Muscle layer of duodenum (tissue), 2 donors: ENCODE measurements at regions not wholly inside any gene's neighbourhood (a gene's known extent, or its start where the extent isn't known, plus 50 kb on each side); places are given as distances from the start of the nearest gene placed in this dataset.

Experiments used
- H3K27ac ChIP-seq: one replicate; pipeline ENCODE4 v1.7.0; 2013; ENCODE audit warnings: mild to moderate bottlenecking, low read length
- H3K27me3 ChIP-seq: one replicate; pipeline ENCODE4 v1.7.0; 2013; ENCODE audit warnings: low read depth, mild to moderate bottlenecking, control low read depth, low read length
- H3K36me3 ChIP-seq, 2 donors: one replicate each; pipeline ENCODE4 v1.7.0; 2013; ENCODE audit warnings: low read length in 2 of 2, control low read depth in 1 of 2, mild to moderate bottlenecking in 1 of 2; ENCODE audit not compliant: insufficient read depth in 2 of 2, control insufficient read depth in 1 of 2
- H3K4me1 ChIP-seq, 2 donors: one replicate each; pipeline ENCODE4 v1.7.0; 2013; ENCODE audit warnings: low read length in 2 of 2, mild to moderate bottlenecking in 2 of 2, control low read depth in 1 of 2, moderate library complexity in 1 of 2; ENCODE audit not compliant: insufficient read depth in 2 of 2, control insufficient read depth in 1 of 2
- H3K4me3 ChIP-seq, 2 donors: one replicate each; pipeline ENCODE4 v1.7.0; 2013; ENCODE audit warnings: low read length in 2 of 2, low read depth in 1 of 2, mild to moderate bottlenecking in 1 of 2
- H3K9me3 ChIP-seq, 2 donors: one replicate each; pipeline ENCODE4 v1.7.0; 2013; ENCODE audit warnings: low read length in 2 of 2, control low read depth in 1 of 2, mild to moderate bottlenecking in 1 of 2; ENCODE audit not compliant: control insufficient read depth in 1 of 2
- donor health status: healthy.

DNA sequence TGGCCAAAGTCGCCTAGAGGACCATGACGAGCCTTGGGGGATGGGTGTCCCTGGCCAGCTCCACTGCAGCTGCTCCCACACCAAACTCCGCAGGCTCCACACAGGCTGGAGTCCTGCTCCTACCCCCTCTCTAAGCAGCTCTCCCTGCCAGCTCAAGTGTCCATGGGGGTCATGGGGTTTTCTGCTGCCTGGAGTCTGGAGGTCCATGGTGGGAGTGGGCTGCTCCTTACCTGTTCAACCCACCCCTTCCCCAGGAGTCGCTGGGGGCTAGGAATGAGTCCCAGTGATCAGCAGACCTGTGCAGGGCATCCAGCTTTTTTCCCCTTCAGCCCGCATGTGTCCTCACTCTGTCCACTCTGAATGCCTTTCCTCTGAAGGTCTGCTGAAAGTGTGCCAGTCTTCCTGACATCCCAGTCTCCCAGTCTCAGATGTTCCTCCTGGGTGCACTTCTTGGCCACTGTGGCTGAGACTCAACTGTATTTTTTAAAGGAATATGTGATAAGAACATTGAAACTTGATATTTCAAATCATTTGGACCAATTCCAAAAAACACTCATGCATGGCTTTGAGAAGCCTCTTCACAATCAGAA lies 261.3 kb upstream of the ANKH start:
- Histone ChIP-seq H3K9me3 (no peaks in the 10 kb centered on the region), H3K27ac (no peak overlapping the region), H3K27me3 (no peaks in the 10 kb centered on the region), H3K4me3 (no peak overlapping the region), H3K4me1 (no peaks in the 10 kb centered on the region), H3K36me3 (no peaks in the 10 kb centered on the region)

DNA sequence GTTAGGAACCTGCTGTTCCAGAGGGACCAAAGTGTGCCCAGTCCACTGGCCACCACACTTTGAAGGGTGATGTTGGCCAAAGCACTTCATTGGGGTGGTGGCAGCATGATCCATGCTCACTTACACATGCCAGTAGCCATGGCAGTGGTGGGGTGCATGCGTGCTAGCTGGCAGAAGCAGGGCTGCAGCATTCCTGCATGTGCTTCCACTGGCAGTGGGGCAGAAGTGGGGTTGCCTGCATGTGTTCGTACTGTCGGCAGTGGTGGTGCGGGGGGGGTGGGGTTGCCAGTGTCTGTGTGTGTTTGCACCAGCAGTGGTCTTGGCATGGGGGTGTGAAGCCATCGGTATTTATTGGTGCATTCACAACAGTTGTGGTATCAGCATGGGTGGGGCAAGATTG lies 260.3 kb upstream of the ANKH start:
- Histone ChIP-seq H3K27me3 (no peaks in the 10 kb centered on the region), H3K36me3 (no peaks in the 10 kb centered on the region), H3K4me3 (no peak overlapping the region), H3K27ac (no peak overlapping the region), H3K9me3 (no peaks in the 10 kb centered on the region), H3K4me1 (no peaks in the 10 kb centered on the region)

- no peaks in the 10 kb centered on the region for H3K9me3 ChIP-seq
- no peaks in the 10 kb centered on the region for H3K4me1 ChIP-seq
- H3K27ac ChIP-seq, result no peak overlapping the region
- no peak overlapping the region for H3K4me3 ChIP-seq
- no peaks in the 10 kb centered on the region for H3K36me3 ChIP-seq
- H3K27me3 ChIP-seq, result no peaks in the 10 kb centered on the region
These were observed 253.4 kb upstream of the ANKH start for GRCh38 chr5:15124871-15125568.

- H3K27me3 ChIP-seq, result no peaks in the 10 kb centered on the region
- no peaks in the 10 kb centered on the region for H3K9me3 ChIP-seq
- H3K27ac ChIP-seq, result no peak overlapping the region
- H3K4me3 ChIP-seq, result no peak overlapping the region
- H3K4me1 ChIP-seq, result no peaks in the 10 kb centered on the region
- no peaks in the 10 kb centered on the region for H3K36me3 ChIP-seq
These were observed 252.9 kb upstream of the ANKH start for GRCh38 chr5:15124461-15124860.

DNA sequence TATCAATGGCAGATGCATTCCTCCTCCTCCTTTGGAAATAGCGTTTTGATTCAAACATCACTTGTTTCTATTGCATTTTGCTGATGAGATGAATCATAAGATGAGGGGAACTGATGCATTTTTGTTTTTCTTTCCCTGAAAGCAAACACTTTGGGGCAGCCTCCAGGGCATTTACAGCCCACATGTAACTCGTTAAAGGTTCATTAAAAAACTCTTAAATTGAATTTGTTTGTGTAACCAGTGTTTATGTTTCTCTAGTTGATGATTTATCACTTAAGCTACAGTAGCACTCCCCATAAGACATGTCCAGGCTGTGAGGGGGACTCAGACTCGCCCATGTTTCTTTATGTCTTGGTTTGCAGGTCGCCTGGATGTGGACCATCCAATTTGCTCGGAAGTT lies 246.1 kb upstream of the ANKH start:
- no peaks in the 10 kb centered on the region for H3K4me1 ChIP-seq
- H3K36me3 ChIP-seq, result no peaks in the 10 kb centered on the region
- no peak overlapping the region for H3K4me3 ChIP-seq
- no peaks in the 10 kb centered on the region for H3K27me3 ChIP-seq
- H3K27ac ChIP-seq, result no peak overlapping the region
- no peaks in the 10 kb centered on the region for H3K9me3 ChIP-seq

DNA sequence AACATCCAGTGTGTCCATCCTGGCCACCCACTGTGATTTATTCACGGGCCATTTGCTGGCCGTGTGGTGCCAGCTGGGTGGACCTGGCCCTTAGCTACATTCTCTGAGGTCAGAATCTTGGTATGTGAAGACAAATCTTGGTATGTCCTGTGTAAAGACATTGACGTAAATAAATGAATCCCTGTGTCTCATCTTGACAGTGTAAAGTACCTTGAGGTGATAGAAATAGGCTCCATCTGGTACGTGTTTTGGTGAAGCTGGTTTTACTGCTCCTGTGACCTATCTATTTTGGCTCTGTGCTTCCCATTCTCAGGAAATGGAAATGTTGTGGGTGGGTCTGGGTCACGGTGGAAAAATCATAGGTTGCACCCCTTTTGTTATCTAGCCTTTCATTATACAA lies 245.4 kb upstream of the ANKH start:
- H3K4me1 ChIP-seq, result no peaks in the 10 kb centered on the region
- no peak overlapping the region for H3K4me3 ChIP-seq
- H3K9me3 ChIP-seq, result no peaks in the 10 kb centered on the region
- H3K36me3 ChIP-seq, result no peaks in the 10 kb centered on the region
- H3K27me3 ChIP-seq, result no peaks in the 10 kb centered on the region
- no peak overlapping the region for H3K27ac ChIP-seq

DNA sequence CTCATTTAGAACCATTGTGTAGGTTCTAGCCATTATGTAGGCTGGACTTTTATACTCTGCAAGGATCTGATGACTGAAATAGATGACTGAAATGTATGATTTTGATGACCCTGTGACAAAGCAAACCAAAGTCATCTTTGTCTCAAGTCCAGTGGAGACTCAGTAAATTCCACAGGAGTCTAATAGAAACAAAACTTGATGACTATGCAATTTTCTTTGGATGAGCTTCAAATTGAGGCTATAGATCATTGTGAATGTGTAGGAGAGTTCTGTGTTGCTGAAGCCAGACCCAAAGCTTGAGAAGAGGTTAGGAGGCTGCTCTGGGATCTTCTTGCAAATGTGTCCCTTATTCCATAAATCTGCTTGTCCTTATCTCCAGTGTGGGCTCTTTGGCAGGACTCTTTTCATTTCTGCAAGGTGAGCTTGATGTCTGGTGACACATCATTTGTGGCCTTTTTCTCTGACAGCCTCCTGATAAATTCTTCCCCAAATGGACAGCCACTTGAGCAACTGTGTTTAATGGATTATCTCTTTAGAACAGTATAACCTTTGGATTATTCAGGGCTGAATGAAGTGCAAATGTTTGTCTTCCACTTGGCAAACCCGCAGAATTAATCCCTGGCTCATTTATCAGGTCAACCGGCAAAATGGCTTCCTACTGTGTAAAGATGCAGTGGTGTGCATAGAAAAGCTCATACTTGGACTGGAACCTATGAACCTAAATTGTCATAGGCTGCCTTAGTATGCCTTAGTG lies 235.1 kb upstream of the ANKH start:
- Histone ChIP-seq H3K27me3 (no peaks in the 10 kb centered on the region), H3K4me3 (no peak overlapping the region), H3K36me3 (no peaks in the 10 kb centered on the region), H3K9me3 (no peaks in the 10 kb centered on the region), H3K27ac (no peak overlapping the region), H3K4me1 (no peaks in the 10 kb centered on the region)

DNA sequence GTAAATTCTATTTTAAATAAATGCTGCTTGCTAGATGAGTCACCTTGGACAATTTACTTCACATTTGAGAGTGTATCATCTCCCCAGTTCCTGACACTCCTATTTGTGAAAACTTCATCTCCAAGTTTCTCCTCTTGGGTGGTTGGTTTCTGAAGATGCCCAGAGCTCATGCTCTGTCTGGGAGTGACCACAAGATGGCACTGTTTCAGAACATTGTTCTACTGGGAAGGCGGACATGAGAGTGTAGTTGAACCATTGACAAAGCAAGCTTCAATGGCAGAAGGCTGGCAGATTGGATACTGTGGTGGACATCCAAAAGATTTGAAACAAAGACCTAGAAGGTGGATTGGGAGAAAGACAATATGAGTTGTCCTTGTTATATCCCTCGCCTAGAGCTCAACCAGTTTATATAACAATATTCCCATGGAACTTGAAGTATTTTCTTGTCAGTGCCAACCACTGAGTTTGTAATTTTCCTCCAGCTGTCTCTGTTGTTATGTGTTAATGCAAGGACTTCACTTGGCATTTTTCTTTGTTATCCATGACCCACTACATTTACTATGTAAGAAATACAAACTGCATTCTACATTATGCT lies 234.3 kb upstream of the ANKH start:
- Histone ChIP-seq H3K27me3 (no peaks in the 10 kb centered on the region), H3K27ac (no peak overlapping the region)

GRCh38 chr5:15103864-15104263 lies 232.3 kb upstream of the ANKH start:
- Histone ChIP-seq H3K4me3 (no peak overlapping the region), H3K9me3 (no peaks in the 10 kb centered on the region), H3K27ac (no peak overlapping the region), H3K4me1 (no peaks in the 10 kb centered on the region), H3K36me3 (no peaks in the 10 kb centered on the region), H3K27me3 (no peaks in the 10 kb centered on the region)

More for the DNA sequence above, 234.3 kb upstream of the ANKH start:
- no peak overlapping the region for H3K4me3 ChIP-seq
- H3K36me3 ChIP-seq, result no peaks in the 10 kb centered on the region
- H3K4me1 ChIP-seq, result no peaks in the 10 kb centered on the region
- H3K9me3 ChIP-seq, result no peaks in the 10 kb centered on the region

DNA sequence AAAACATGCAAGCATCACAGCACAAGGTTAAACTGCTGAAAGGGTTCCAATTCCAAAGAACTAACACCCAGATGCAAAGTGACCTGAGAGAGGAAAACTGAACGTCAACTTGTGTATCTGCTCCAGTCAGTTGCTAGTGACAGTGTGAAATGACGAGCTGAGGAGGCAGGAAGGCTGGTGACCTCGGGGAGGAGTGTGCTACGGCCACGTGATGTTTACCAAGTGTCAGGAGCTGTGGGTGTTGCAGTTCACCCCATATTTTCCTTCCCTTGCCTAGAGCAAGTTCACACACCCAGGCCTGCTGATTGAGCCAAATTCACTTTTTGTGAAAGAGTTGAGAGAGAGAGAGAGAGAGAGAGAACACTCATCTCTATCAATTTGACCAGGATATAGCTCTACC lies 231.6 kb upstream of the ANKH start:
- Histone ChIP-seq H3K4me3 (no peak overlapping the region), H3K27ac (no peak overlapping the region), H3K4me1 (no peaks in the 10 kb centered on the region), H3K9me3 (no peaks in the 10 kb centered on the region), H3K27me3 (no peaks in the 10 kb centered on the region), H3K36me3 (no peaks in the 10 kb centered on the region)

DNA sequence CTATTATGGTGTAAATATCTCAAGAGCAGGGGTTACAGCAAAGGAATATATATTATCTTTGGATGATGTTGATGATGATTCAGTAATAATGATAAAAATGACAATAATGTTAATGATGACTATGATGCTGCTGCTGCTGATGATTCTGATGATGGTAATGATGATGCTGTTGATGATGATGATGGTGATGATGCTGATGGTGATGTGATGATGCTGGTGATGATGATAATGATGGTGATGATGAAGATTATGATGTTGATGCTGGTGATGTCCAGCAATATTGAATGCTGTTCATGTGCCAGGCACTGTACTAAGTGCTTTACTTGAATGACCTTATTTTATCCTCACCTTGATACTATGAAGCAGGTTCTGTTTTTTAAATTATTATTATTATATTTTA lies 226.0 kb upstream of the ANKH start:
- H3K27me3 ChIP-seq, result no peaks in the 10 kb centered on the region
- H3K27ac ChIP-seq, result no peak overlapping the region
- H3K4me3 ChIP-seq, result no peak overlapping the region
- no peaks in the 10 kb centered on the region for H3K4me1 ChIP-seq
- H3K9me3 ChIP-seq, result no peaks in the 10 kb centered on the region
- H3K36me3 ChIP-seq, result no peaks in the 10 kb centered on the region
